Erythroblast (primary cell): ENCODE measurements at regions not wholly inside any gene's neighbourhood (a gene's known extent, or its start where the extent isn't known, plus 50 kb on each side); places are given as distances from the start of the nearest gene placed in this dataset.

Source experiments
- GATA1 ChIP-seq: IDR thresholded peaks from 2 replicates; pipeline ENCODE4 v1.6.1; 2011; ENCODE audit warnings: low read depth, mild to moderate bottlenecking, control low read depth, low read length, moderate library complexity
- POLR2A ChIP-seq: IDR thresholded peaks from 2 replicates; pipeline ENCODE4 v1.6.1; 2011; ENCODE audit warnings: mild to moderate bottlenecking, low read length

DNA sequence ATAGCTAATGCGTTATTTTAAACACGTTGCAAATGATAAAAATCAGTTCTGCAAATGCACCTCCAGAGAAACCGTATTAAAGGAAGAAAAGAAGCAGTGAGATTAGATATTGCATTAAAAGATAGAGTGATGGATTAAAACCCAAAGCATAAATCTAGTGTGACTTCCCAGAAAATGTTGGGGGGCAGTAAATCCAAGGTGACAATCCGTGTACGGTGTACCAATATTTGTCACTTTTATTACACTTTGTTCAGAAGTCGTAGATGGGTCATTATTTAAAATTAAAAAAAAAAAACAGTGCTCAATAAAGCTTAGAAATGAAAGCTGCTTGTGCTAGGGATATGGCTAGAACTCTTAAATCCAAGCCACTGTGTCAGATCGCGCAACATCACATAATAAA is 106.4 kb downstream of the TMEM130 start:
- no peak for TF ChIP-seq POLR2A
- TF ChIP-seq GATA1, result no peak
